ENCODE measurements at regions not wholly inside any gene's neighbourhood (a gene's known extent, or its start where the extent isn't known, plus 50 kb on each side); places are given as distances from the start of the nearest gene placed in this dataset.

- TF ChIP-seq CTCF (IDR thresholded peaks at IDR 0.05) (peak; percentile 18; the same call in 1 of the 2 replicates), ZFX (IDR thresholded peaks at IDR 0.05; ENCODE audit: borderline replicate concordance) (no peak)
These were observed 501.8 kb downstream of the ETNK1 start for GRCh38 chr12:23126794-23127193.

Measured in 22Rv1 (cell line).